HL-60 (cell line): ENCODE measurements at regions not wholly inside any gene's neighbourhood (a gene's known extent, or its start where the extent isn't known, plus 50 kb on each side); places are given as distances from the start of the nearest gene placed in this dataset.

Experiments used
- DNase-seq, 2 experiments: peaks; one replicate each; pipeline ENCODE4 v3.0.0-alpha.2; 2010 to 2020; ENCODE audit warnings: low read depth in 1 of 2, low spot score in 1 of 2
- H3K27ac ChIP-seq: fragments of 250-450 bp; sonication (Bioruptor Pico); replicated peaks from 2 replicates; pipeline ENCODE4 v1.5.1; 2020; ENCODE audit warnings: mild to moderate bottlenecking, moderate library complexity
- H3K27me3 ChIP-seq: fragments of 250-450 bp; sonication (Bioruptor Pico); 2 replicates; pipeline ENCODE4 v1.5.1; 2021; ENCODE audit warnings: mild to moderate bottlenecking, moderate library complexity; ENCODE audit not compliant: insufficient read depth, poor library complexity, severe bottlenecking
- H3K4me3 ChIP-seq: replicated peaks from 2 replicates; pipeline ENCODE4 v1.5.1; 2011; ENCODE audit warnings: mild to moderate bottlenecking, control low read depth, low read length; ENCODE audit not compliant: insufficient read depth
- GABPA ChIP-seq: IDR thresholded peaks from 2 replicates; pipeline ENCODE4 v1.6.1; 2012; ENCODE audit warnings: low read depth
- POLR2AphosphoS5 ChIP-seq: IDR thresholded peaks from 2 replicates; pipeline ENCODE4 v1.6.1; 2012; ENCODE audit warnings: low read depth
- REST ChIP-seq: IDR thresholded peaks from 2 replicates; pipeline ENCODE4 v1.6.1; 2012; ENCODE audit warnings: low read depth; ENCODE audit not compliant: insufficient replicate concordance
- SPI1 ChIP-seq: IDR thresholded peaks from 2 replicates; pipeline ENCODE4 v1.6.1; 2012; ENCODE audit warnings: low read depth, mild to moderate bottlenecking, borderline replicate concordance
- TF ChIP-seq, protein P1 (sequence below): IDR thresholded peaks from one replicate; pipeline ENCODE4 v1.5.1; 2011; ENCODE audit warnings: low read length, control low read depth, inconsistent platforms; ENCODE audit not compliant: insufficient read depth

- no peak for DNase-seq
- no peak for TF ChIP-seq GABPA
- TF ChIP-seq REST, result no peak
- TF ChIP-seq POLR2AphosphoS5, result no peak
- no peak for TF ChIP-seq SPI1
- TF ChIP-seq, protein P1, sequence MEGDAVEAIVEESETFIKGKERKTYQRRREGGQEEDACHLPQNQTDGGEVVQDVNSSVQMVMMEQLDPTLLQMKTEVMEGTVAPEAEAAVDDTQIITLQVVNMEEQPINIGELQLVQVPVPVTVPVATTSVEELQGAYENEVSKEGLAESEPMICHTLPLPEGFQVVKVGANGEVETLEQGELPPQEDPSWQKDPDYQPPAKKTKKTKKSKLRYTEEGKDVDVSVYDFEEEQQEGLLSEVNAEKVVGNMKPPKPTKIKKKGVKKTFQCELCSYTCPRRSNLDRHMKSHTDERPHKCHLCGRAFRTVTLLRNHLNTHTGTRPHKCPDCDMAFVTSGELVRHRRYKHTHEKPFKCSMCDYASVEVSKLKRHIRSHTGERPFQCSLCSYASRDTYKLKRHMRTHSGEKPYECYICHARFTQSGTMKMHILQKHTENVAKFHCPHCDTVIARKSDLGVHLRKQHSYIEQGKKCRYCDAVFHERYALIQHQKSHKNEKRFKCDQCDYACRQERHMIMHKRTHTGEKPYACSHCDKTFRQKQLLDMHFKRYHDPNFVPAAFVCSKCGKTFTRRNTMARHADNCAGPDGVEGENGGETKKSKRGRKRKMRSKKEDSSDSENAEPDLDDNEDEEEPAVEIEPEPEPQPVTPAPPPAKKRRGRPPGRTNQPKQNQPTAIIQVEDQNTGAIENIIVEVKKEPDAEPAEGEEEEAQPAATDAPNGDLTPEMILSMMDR, result no peak
- H3K27me3 ChIP-seq, result no peaks in the 10 kb centered on the region
- H3K4me3 ChIP-seq, result no peak overlapping the region
- no peak overlapping the region for H3K27ac ChIP-seq
Observed at GRCh38 chr2:22134421-22134820, 1010.7 kb downstream of the TDRD15 start.

DNA sequence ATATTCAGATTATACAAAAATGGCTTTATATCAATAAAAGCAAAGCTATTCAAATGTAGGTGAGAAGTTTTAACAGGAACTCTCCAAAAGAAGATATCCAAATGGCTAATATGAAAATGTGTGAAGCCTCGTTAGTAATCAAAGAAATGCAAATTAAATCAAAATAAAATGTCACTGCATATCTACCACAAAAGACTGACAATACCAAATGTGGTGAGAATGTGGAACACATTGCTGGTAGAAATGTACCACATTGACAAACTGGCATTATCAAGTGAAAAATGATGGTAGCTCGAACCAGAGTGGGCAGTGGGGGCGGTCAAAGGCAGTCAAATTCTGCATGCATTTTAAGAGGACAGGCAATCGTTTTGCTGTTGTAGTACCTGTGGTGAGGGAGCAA, 1012.7 kb downstream of the TDRD15 start:
- H3K27me3 ChIP-seq, result no peaks in the 10 kb centered on the region
- no peak for DNase-seq
- no peak overlapping the region for H3K27ac ChIP-seq
- TF ChIP-seq REST (no peak), SPI1 (no peak), GABPA (no peak), POLR2AphosphoS5 (no peak)
- TF ChIP-seq, protein P1, result no peak
- no peak overlapping the region for H3K4me3 ChIP-seq

GRCh38 chr2:22143840-22144239, 1020.1 kb downstream of the TDRD15 start:
- H3K27ac ChIP-seq, result no peak overlapping the region
- no peak overlapping the region for H3K4me3 ChIP-seq
- no peaks in the 10 kb centered on the region for H3K27me3 ChIP-seq
- no peak for DNase-seq
- TF ChIP-seq, protein P1, result no peak
- TF ChIP-seq GABPA (no peak), REST (no peak)
